ENCODE measurements at regions not wholly inside any gene's neighbourhood (a gene's known extent, or its start where the extent isn't known, plus 50 kb on each side); places are given as distances from the start of the nearest gene placed in this dataset.

GRCh38 chr2:144324446-144325045 lies 195.4 kb downstream of the ZEB2 start:
- H3K27ac ChIP-seq (ENCODE audit: low read depth in 1 of 2, low read length in 2 of 2) = no peak overlapping the region
- intact Hi-C loops (cut with micrococcal nuclease) = no loop called here
- peaks cover 0 to 4% of the 10 kb centered on the region in 2 donors for H3K4me1 ChIP-seq (ENCODE audit: control insufficient read depth in 1 of 2, insufficient read depth in 2 of 2, low read length in 2 of 2)
- H3K36me3 ChIP-seq (replicated peaks in 1 of 2; ENCODE audit: control insufficient read depth in 1 of 2, insufficient read depth in 2 of 2, low read length in 2 of 2) = no peaks in the 10 kb centered on the region
- H3K79me2 ChIP-seq (ENCODE audit: insufficient read depth, low read length) = no peaks in the 10 kb centered on the region
- H3K4me3 Mint-ChIP-seq = no peak overlapping the region
- WGBS (ENCODE audit: insufficient coverage) = 100% methylated on average over 1 of the region's 4 CpGs
- H3K36me3 Mint-ChIP-seq = peaks cover 4 to 13% of the 10 kb centered on the region in 2 donors
- no peaks in the 10 kb centered on the region for H3K9me3 Mint-ChIP-seq
- peaks cover 0 to 3% (median 0%) of the 10 kb centered on the region in 3 donors for H3K27me3 Mint-ChIP-seq (ENCODE audit: low read depth in 3 of 3)
- no peaks in the 10 kb centered on the region for H3K27me3 ChIP-seq (ENCODE audit: control insufficient read depth in 2 of 2, insufficient read depth in 2 of 2, low read length in 2 of 2)
- no peak overlapping the region for H3K9ac ChIP-seq (ENCODE audit: insufficient read depth, low read length, poor library complexity, severe bottlenecking)
- H4K20me1 ChIP-seq (ENCODE audit: insufficient read depth, low read length) = no peaks in the 10 kb centered on the region
- H2AFZ ChIP-seq (ENCODE audit: insufficient read depth, low read depth, low read length, poor library complexity, severe bottlenecking) = no peak overlapping the region
- no peak for TF ChIP-seq CTCF (IDR thresholded peaks at IDR 0.05)
- H3K4me3 ChIP-seq (replicated peaks in 1 of 3; ENCODE audit: low read depth in 2 of 3, low read length in 3 of 3) = no peak overlapping the region
- no peak overlapping the region for H3K4me2 ChIP-seq (replicated peaks; ENCODE audit: extremely low read depth, low read length, poor library complexity, severe bottlenecking)
- H3K9me3 ChIP-seq (replicated peaks in 1 of 2; ENCODE audit: control insufficient read depth in 1 of 2, insufficient read depth in 1 of 2, low read length in 2 of 2) = no peaks in the 10 kb centered on the region
- H3K27ac Mint-ChIP-seq = no peak overlapping the region
- no peak for DNase-seq
- peaks cover 8% of the 10 kb centered on the region for H3K4me1 Mint-ChIP-seq

- peaks cover 8% of the 10 kb centered on the region for H3K4me1 Mint-ChIP-seq
Observed at GRCh38 chr2:144323946-144324345, 196.0 kb downstream of the ZEB2 start.

More at GRCh38 chr2:144323946-144324345, 196.0 kb downstream of the ZEB2 start:
- no peak for TF ChIP-seq CTCF (IDR thresholded peaks at IDR 0.05)
- Histone ChIP-seq H3K9me3 (replicated peaks in 1 of 2; ENCODE audit: control insufficient read depth in 1 of 2, insufficient read depth in 1 of 2, low read length in 2 of 2) (no peaks in the 10 kb centered on the region), H3K4me1 (ENCODE audit: control insufficient read depth in 1 of 2, insufficient read depth in 2 of 2, low read length in 2 of 2) (peaks cover 0 to 4% of the 10 kb centered on the region in 2 donors), H3K4me2 (replicated peaks; ENCODE audit: extremely low read depth, low read length, poor library complexity, severe bottlenecking) (no peak overlapping the region), H3K9ac (ENCODE audit: insufficient read depth, low read length, poor library complexity, severe bottlenecking) (no peak overlapping the region), H3K27me3 (ENCODE audit: control insufficient read depth in 2 of 2, insufficient read depth in 2 of 2, low read length in 2 of 2) (no peaks in the 10 kb centered on the region), H3K36me3 (replicated peaks in 1 of 2; ENCODE audit: control insufficient read depth in 1 of 2, insufficient read depth in 2 of 2, low read length in 2 of 2) (no peaks in the 10 kb centered on the region), H4K20me1 (ENCODE audit: insufficient read depth, low read length) (no peaks in the 10 kb centered on the region), H3K27ac (ENCODE audit: low read depth in 1 of 2, low read length in 2 of 2) (no peak overlapping the region), H3K79me2 (ENCODE audit: insufficient read depth, low read length) (no peaks in the 10 kb centered on the region), H3K4me3 (replicated peaks in 1 of 3; ENCODE audit: low read depth in 2 of 3, low read length in 3 of 3) (no peak overlapping the region), H2AFZ (ENCODE audit: insufficient read depth, low read depth, low read length, poor library complexity, severe bottlenecking) (no peak overlapping the region)
- no peaks in the 10 kb centered on the region for H3K9me3 Mint-ChIP-seq
- H3K36me3 Mint-ChIP-seq = peaks cover 4 to 13% of the 10 kb centered on the region in 2 donors
- H3K4me3 Mint-ChIP-seq = no peak overlapping the region
- intact Hi-C loops (cut with micrococcal nuclease) = no loop called here
- DNase-seq = no peak
- peaks cover 0 to 3% (median 0%) of the 10 kb centered on the region in 3 donors for H3K27me3 Mint-ChIP-seq (ENCODE audit: low read depth in 3 of 3)
- no CpG with 5 or more reads among the region's 2 CpGs for WGBS (ENCODE audit: insufficient coverage)
- no peak overlapping the region for H3K27ac Mint-ChIP-seq

Measured in CD14-positive monocyte (primary cell).